AG20443 (cell line): ENCODE measurements at regions not wholly inside any gene's neighbourhood (a gene's known extent, or its start where the extent isn't known, plus 50 kb on each side); places are given as distances from the start of the nearest gene placed in this dataset.
"Not testable (repeated sequence)": the region's sequence is repeated elsewhere in the genome, so short reads cannot be mapped to it uniquely, and the experiment has no call there.

Source experiments
- DNase-seq: peaks from one replicate; pipeline ENCODE4 v3.0.0; 2012; ENCODE audit warnings: low spot score, mixed read lengths

GRCh38 chr2:7430421-7430868 lies 513.2 kb downstream of the RNF144A start:
- no peak for DNase-seq

- DNase-seq: no peak
Measured at GRCh38 chr2:7430869-7431641, 513.8 kb downstream of the RNF144A start.

- no peak for DNase-seq
Measured at GRCh38 chr2:7432436-7432835, 515.2 kb downstream of the RNF144A start.

- no peak for DNase-seq
Measured at GRCh38 chr2:7436096-7436906, 519.1 kb downstream of the RNF144A start.

GRCh38 chr2:7437141-7437540 lies 519.9 kb downstream of the RNF144A start:
- no peak for DNase-seq

GRCh38 chr2:7437716-7438632 lies 520.8 kb downstream of the RNF144A start:
- DNase-seq: no peak

GRCh38 chr2:7438855-7439254 lies 521.6 kb downstream of the RNF144A start:
- DNase-seq: no peak

- no peak for DNase-seq
Measured at GRCh38 chr2:7440977-7441376, 523.8 kb downstream of the RNF144A start.

- not testable (repeated sequence) for DNase-seq
Measured at GRCh38 chr2:7441841-7442240, 524.6 kb downstream of the RNF144A start.

- no peak for DNase-seq
Measured at GRCh38 chr2:7444626-7445025, 527.4 kb downstream of the RNF144A start.

GRCh38 chr2:7448578-7449264 lies 531.5 kb downstream of the RNF144A start:
- DNase-seq: no peak

GRCh38 chr2:7449298-7449697 lies 532.1 kb downstream of the RNF144A start:
- no peak for DNase-seq

GRCh38 chr2:7450188-7450832 lies 533.1 kb downstream of the RNF144A start:
- no peak for DNase-seq

GRCh38 chr2:7450833-7451190 lies 533.6 kb downstream of the RNF144A start:
- no peak for DNase-seq

GRCh38 chr2:7452110-7452876 lies 535.1 kb downstream of the RNF144A start:
- DNase-seq: no peak

- no peak for DNase-seq
Measured at GRCh38 chr2:7454592-7454991, 537.4 kb downstream of the RNF144A start.

GRCh38 chr2:7456762-7457161 lies 539.5 kb downstream of the RNF144A start:
- DNase-seq: no peak

- no peak for DNase-seq
Measured at GRCh38 chr2:7458066-7458465, 540.9 kb downstream of the RNF144A start.

- no peak for DNase-seq
Measured at GRCh38 chr2:7467782-7468447, 550.7 kb downstream of the RNF144A start.

GRCh38 chr2:7468448-7468828 lies 551.2 kb downstream of the RNF144A start:
- no peak for DNase-seq
